H1 (cell line): ENCODE measurements at regions not wholly inside any gene's neighbourhood (a gene's known extent, or its start where the extent isn't known, plus 50 kb on each side); places are given as distances from the start of the nearest gene placed in this dataset.

ENCODE experiments used
- CTCF ChIA-PET: fragments of 300-600 bp; sonication (Branson Sonifier 250); formaldehyde crosslinking; loops from one replicate; lab custom pipeline; 2021; ENCODE audit not compliant: partially characterized antibody; lab: Charles Lee
- POLR2A ChIA-PET: fragments of 300-600 bp; sonication (Branson Sonifier 250); formaldehyde crosslinking; loops from one replicate; lab custom pipeline; 2021; ENCODE audit warnings: inconsistent platforms; ENCODE audit not compliant: partially characterized antibody; lab: Charles Lee
- DNase-seq, 2 experiments: peaks; one replicate each; pipeline versions ENCODE4 v3.0.0 to v3.0.0-alpha.2; 2010 to 2022; ENCODE audit warnings: low spot score in 2 of 2, low read depth in 1 of 2, mixed read lengths in 1 of 2
- FAIRE-seq: peaks from 2 replicates; lab custom pipeline; 2011; peaks lifted over from hg19 to GRCh38; lab: Jason Lieb, UNC
- H2AFZ ChIP-seq: 2 replicates; pipeline ENCODE4 v1.8.1; 2012; ENCODE audit warnings: low read length, inconsistent platforms
- H2AK5ac ChIP-seq: 2 replicates; pipeline ENCODE4 v1.6.1; 2013; ENCODE audit warnings: low read depth, low read length
- H2BK120ac ChIP-seq: replicated peaks from 2 replicates; pipeline ENCODE3; 2013; ENCODE audit warnings: low read depth, low read length, inconsistent platforms
- H2BK12ac ChIP-seq: 2 replicates; pipeline ENCODE4 v1.6.1; 2013; ENCODE audit warnings: low read depth, low read length
- H2BK15ac ChIP-seq: 2 replicates; pipeline ENCODE4 v1.6.1; 2013; ENCODE audit warnings: low read length
- H2BK20ac ChIP-seq: 2 replicates; pipeline ENCODE4 v1.6.1; 2013; ENCODE audit warnings: low read length
- H2BK5ac ChIP-seq: 2 replicates; pipeline ENCODE4 v1.6.1; 2013; ENCODE audit warnings: low read depth, low read length
- H3K14ac ChIP-seq: 2 replicates; pipeline ENCODE4 v1.6.1; 2013; ENCODE audit warnings: inconsistent platforms; ENCODE audit not compliant: insufficient read length
- H3K18ac ChIP-seq: 2 replicates; pipeline ENCODE4 v1.6.1; 2013; ENCODE audit warnings: low read length; ENCODE audit errors: extremely low read depth
- H3K23ac ChIP-seq: 2 replicates; pipeline ENCODE4 v1.6.1; 2013; ENCODE audit warnings: inconsistent platforms; ENCODE audit not compliant: insufficient read length
- H3K23me2 ChIP-seq: 2 replicates; pipeline ENCODE4 v1.6.1; 2013; ENCODE audit warnings: low read depth, low read length
- H3K27ac ChIP-seq: 2 replicates; pipeline ENCODE4 v1.6.1; 2011; ENCODE audit warnings: low read depth, low read length, inconsistent platforms
- H3K27me3 ChIP-seq, 4 experiments: replicated peaks in 1 of 4; 1 replicate in 1 of 4; 2 replicates in 3 of 4; pipeline versions ENCODE4 v1.6.1 to v1.8.1; 2011 to 2013; ENCODE audit warnings: low read length in 3 of 4, mild to moderate bottlenecking in 3 of 4, inconsistent platforms in 2 of 4, mixed read lengths in 2 of 4, moderate library complexity in 1 of 4; ENCODE audit not compliant: control insufficient read depth in 3 of 4, insufficient read depth in 3 of 4; ENCODE audit errors: extremely low read depth in 1 of 4
- H3K36me3 ChIP-seq, 4 experiments: 2 replicates each; pipeline versions ENCODE4 v1.6.1 to v1.8.1; 2011 to 2013; ENCODE audit warnings: mild to moderate bottlenecking in 4 of 4, low read length in 3 of 4, moderate library complexity in 2 of 4, control low read depth in 1 of 4, inconsistent platforms in 1 of 4; ENCODE audit not compliant: insufficient read depth in 4 of 4, control insufficient read depth in 2 of 4
- H3K4ac ChIP-seq: replicated peaks from 2 replicates; pipeline ENCODE3; 2013; ENCODE audit warnings: low read length, low read depth, mixed read lengths, inconsistent platforms; ENCODE audit not compliant: insufficient read length
- H3K4me1 ChIP-seq, 4 experiments: replicated peaks in 1 of 4; 1 replicate in 1 of 4; 2 replicates in 3 of 4; pipeline versions ENCODE4 v1.6.1 to v1.8.1; 2011 to 2013; ENCODE audit warnings: low read length in 3 of 4, inconsistent platforms in 2 of 4, mixed read lengths in 1 of 4; ENCODE audit not compliant: insufficient read depth in 4 of 4, control insufficient read depth in 3 of 4
- H3K4me2 ChIP-seq, 2 experiments: 2 replicates each; pipeline versions ENCODE4 v1.6.1 to v1.8.1; 2011 to 2013; ENCODE audit warnings: low read depth in 2 of 2, low read length in 2 of 2, control low read depth in 1 of 2, inconsistent platforms in 1 of 2, mild to moderate bottlenecking in 1 of 2; ENCODE audit not compliant: insufficient read depth in 1 of 2
- H3K4me3 ChIP-seq, 4 experiments: fragments of 200-600, 300-600 bp in 1 of 4; sonication (generic), shearing (Covaris generic), sonication (Bioruptor Twin) in 1 of 4; 2 replicates each; pipeline versions ENCODE4 v1.5.1 to v1.8.1; 2011 to 2016; ENCODE audit warnings: low read length in 4 of 4, low read depth in 3 of 4, control low read depth in 2 of 4, inconsistent platforms in 2 of 4, mild to moderate bottlenecking in 2 of 4, mixed read lengths in 1 of 4, moderate library complexity in 1 of 4; ENCODE audit not compliant: insufficient read depth in 2 of 4; ENCODE audit errors: extremely low read depth in 1 of 4
- H3K56ac ChIP-seq: replicated peaks from 2 replicates; pipeline ENCODE3; 2013; ENCODE audit warnings: low read depth, mild to moderate bottlenecking, mixed read lengths, low read length, inconsistent platforms; ENCODE audit not compliant: insufficient read length
- H3K79me1 ChIP-seq: 2 replicates; pipeline ENCODE4 v1.6.1; 2013; ENCODE audit warnings: low read depth, low read length, control low read depth
- H3K79me2 ChIP-seq, 2 experiments: 2 replicates each; pipeline versions ENCODE4 v1.6.1 to v1.8.1; 2012 to 2013; ENCODE audit warnings: low read length in 2 of 2, mild to moderate bottlenecking in 2 of 2, inconsistent platforms in 1 of 2; ENCODE audit not compliant: insufficient read depth in 2 of 2, control insufficient read depth in 1 of 2
- H3K9ac ChIP-seq, 4 experiments: replicated peaks in 1 of 4; 1 replicate in 1 of 4; 2 replicates in 3 of 4; pipeline versions ENCODE4 v1.6.1 to v1.8.1; 2011 to 2013; ENCODE audit warnings: low read depth in 3 of 4, low read length in 3 of 4, control low read depth in 2 of 4, mild to moderate bottlenecking in 2 of 4, moderate library complexity in 2 of 4, inconsistent platforms in 1 of 4; ENCODE audit errors: extremely low read depth in 1 of 4
- H3K9me3 ChIP-seq, 2 experiments: 2 replicates each; pipeline versions ENCODE4 v1.6.1 to v1.8.1; 2012 to 2013; ENCODE audit warnings: mild to moderate bottlenecking in 2 of 2, moderate library complexity in 2 of 2, control low read depth in 1 of 2, inconsistent platforms in 1 of 2, low read depth in 1 of 2, low read length in 1 of 2, mixed read lengths in 1 of 2; ENCODE audit not compliant: insufficient read depth in 2 of 2
- H4K20me1 ChIP-seq, 2 experiments: replicated peaks in 1 of 2; 2 replicates each; pipeline versions ENCODE3 to v1.8.1; 2011 to 2013; ENCODE audit warnings: inconsistent platforms in 2 of 2, low read length in 2 of 2, mild to moderate bottlenecking in 1 of 2; ENCODE audit not compliant: insufficient read depth in 2 of 2, control insufficient read depth in 1 of 2
- H4K5ac ChIP-seq: 2 replicates; pipeline ENCODE4 v1.6.1; 2013; ENCODE audit warnings: low read length, low read depth, mixed read lengths, inconsistent platforms; ENCODE audit not compliant: insufficient read length
- H4K8ac ChIP-seq: 2 replicates; pipeline ENCODE4 v1.8.0; 2013; ENCODE audit warnings: mild to moderate bottlenecking, moderate library complexity, low read length, inconsistent platforms; ENCODE audit not compliant: insufficient read depth; ENCODE audit errors: extremely low read depth
- H4K91ac ChIP-seq: replicated peaks from 2 replicates; pipeline ENCODE3; 2013; ENCODE audit warnings: low read length, mixed read lengths, inconsistent platforms; ENCODE audit not compliant: insufficient read length
- ASH2L ChIP-seq: fragments of 200-600, 300-600 bp; sonication (generic); IDR thresholded peaks from one replicate; pipeline ENCODE4 v1.7.1; 2017; ENCODE audit warnings: low read length
- GTF2F1 ChIP-seq: IDR thresholded peaks from 2 replicates; pipeline ENCODE4 v1.6.1; 2012; ENCODE audit warnings: low read depth, low read length, improper control_type of control experiment, borderline replicate concordance
- JUND ChIP-seq: IDR thresholded peaks from 2 replicates; pipeline ENCODE4 v1.6.1; 2011; ENCODE audit warnings: mild to moderate bottlenecking, improper control_type of control experiment, low read length
- POLR2A ChIP-seq, 2 experiments: IDR thresholded peaks; 1 replicate in 1 of 2; 2 replicates in 1 of 2; pipeline ENCODE4 v1.6.1; 2011; ENCODE audit warnings: low read depth in 2 of 2, low read length in 2 of 2, mild to moderate bottlenecking in 2 of 2; ENCODE audit errors: control extremely low read depth in 1 of 2
- RAD21 ChIP-seq, 2 experiments: IDR thresholded peaks in 1 of 2; conservative IDR thresholded peaks in 1 of 2; 2 replicates each; pipeline ENCODE4 v1.6.1; 2011; ENCODE audit warnings: low read depth in 2 of 2, low read length in 2 of 2, improper control_type of control experiment in 1 of 2, inconsistent platforms in 1 of 2, mild to moderate bottlenecking in 1 of 2, moderate library complexity in 1 of 2
- RXRA ChIP-seq: IDR thresholded peaks from 2 replicates; pipeline ENCODE4 v1.6.1; 2011; ENCODE audit warnings: low read depth, mild to moderate bottlenecking, low read length, moderate library complexity; ENCODE audit not compliant: insufficient read depth
- SP1 ChIP-seq: IDR thresholded peaks from 2 replicates; pipeline ENCODE4 v1.6.1; 2011; ENCODE audit warnings: low read depth, low read length
- SUZ12 ChIP-seq: fragments of 200-600 bp; sonication (generic); IDR thresholded peaks from 2 replicates; pipeline ENCODE4 v1.6.1; 2012; ENCODE audit warnings: mild to moderate bottlenecking, inconsistent platforms, low read length, moderate library complexity, mixed read lengths
- TBP ChIP-seq: IDR thresholded peaks from 2 replicates; pipeline ENCODE4 v1.6.1; 2011; ENCODE audit warnings: low read depth, low read length, improper control_type of control experiment
- ZNF274 ChIP-seq: IDR thresholded peaks from 2 replicates; pipeline ENCODE4 v1.7.0; 2012; ENCODE audit warnings: low read length, borderline replicate concordance; ENCODE audit errors: extremely low read depth
- TF ChIP-seq, protein P1 (sequence below): IDR thresholded peaks from 2 replicates; pipeline ENCODE4 v1.6.1; 2012; ENCODE audit warnings: low read length, inconsistent platforms

DNA sequence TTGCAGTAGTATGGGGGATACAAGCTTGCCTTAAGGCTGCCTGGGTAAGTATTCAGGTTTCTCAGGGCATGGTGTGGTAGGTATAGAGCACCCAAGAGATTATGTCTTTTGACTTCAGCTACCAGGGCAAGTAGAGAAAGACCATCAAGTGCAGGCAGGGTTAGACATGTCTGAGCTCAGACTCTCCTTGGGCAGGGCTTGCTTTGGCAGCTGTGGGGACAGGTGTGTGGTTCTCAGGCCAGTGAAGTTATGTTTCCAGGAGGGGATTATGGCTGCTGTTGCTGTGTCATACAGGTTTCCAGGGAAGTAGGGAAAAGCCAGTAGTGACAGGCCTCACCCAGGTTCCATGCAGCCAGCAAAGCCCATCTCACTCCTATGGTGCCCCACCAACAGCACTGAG, 1040.4 kb downstream of the FLRT2 start (continued):
- TF ChIP-seq GTF2F1 (no peak), SUZ12 (no peak)

DNA sequence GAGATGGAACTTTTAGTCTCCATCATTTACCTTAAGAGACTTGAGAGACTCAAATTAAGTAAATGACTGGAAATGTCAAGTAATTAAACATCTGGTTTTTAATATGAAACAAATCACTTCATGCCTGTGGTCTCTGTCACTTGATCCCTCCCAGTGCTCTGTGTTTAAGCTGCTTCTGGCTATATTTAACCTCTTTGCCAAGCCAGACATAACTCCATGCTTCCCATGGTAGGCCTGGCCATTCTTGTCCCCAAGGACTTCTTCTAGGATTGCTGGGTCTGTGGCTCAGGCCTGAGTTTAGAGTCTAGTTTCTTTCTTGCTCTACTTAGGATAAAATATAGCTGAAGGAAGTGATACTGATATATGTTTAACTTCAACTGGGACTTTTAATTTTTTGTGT, 1013.6 kb downstream of the FLRT2 start:
- FAIRE-seq: no peak
- no peak overlapping the region for H2BK5ac ChIP-seq
- TF ChIP-seq GTF2F1 (no peak), TBP (no peak), RXRA (no peak), RAD21 (IDR thresholded peaks at IDR 0.05 in 1 of 2, conservative IDR thresholded peaks at IDR 0.05 in 1 of 2; ENCODE audit: low read depth in 2 of 2, low read length in 2 of 2) (no peak), ZNF274 (no peak), SP1 (no peak), POLR2A (IDR thresholded peaks at IDR 0.05; ENCODE audit: control extremely low read depth in 1 of 2, low read depth in 2 of 2, low read length in 2 of 2) (no peak), ASH2L (no peak), JUND (no peak)
- TF ChIP-seq, protein P1, sequence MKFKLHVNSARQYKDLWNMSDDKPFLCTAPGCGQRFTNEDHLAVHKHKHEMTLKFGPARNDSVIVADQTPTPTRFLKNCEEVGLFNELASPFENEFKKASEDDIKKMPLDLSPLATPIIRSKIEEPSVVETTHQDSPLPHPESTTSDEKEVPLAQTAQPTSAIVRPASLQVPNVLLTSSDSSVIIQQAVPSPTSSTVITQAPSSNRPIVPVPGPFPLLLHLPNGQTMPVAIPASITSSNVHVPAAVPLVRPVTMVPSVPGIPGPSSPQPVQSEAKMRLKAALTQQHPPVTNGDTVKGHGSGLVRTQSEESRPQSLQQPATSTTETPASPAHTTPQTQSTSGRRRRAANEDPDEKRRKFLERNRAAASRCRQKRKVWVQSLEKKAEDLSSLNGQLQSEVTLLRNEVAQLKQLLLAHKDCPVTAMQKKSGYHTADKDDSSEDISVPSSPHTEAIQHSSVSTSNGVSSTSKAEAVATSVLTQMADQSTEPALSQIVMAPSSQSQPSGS: no peak

More for the DNA sequence above, 1013.6 kb downstream of the FLRT2 start:
- Histone ChIP-seq H3K27ac (no peak overlapping the region), H4K91ac (no peak overlapping the region), H3K23me2 (no peaks in the 10 kb centered on the region), H2BK12ac (no peak overlapping the region), H3K27me3 (no peaks in the 10 kb centered on the region), H3K4me1 (no peaks in the 10 kb centered on the region), H4K20me1 (no peaks in the 10 kb centered on the region), H3K4ac (no peak overlapping the region), H3K23ac (no peak overlapping the region), H4K5ac (no peak overlapping the region), H3K9ac (no peak overlapping the region), H4K8ac (no peak overlapping the region), H3K79me1 (no peaks in the 10 kb centered on the region), H3K18ac (no peak overlapping the region), H2BK20ac (no peak overlapping the region), H3K79me2 (no peaks in the 10 kb centered on the region), H3K4me2 (no peak overlapping the region), H3K4me3 (no peak overlapping the region), H2BK15ac (no peak overlapping the region), H3K14ac (no peak overlapping the region), H3K36me3 (no peaks in the 10 kb centered on the region), H3K9me3 (no peaks in the 10 kb centered on the region), H2AK5ac (no peak overlapping the region), H3K56ac (no peak overlapping the region), H2AFZ (no peak overlapping the region), H2BK120ac (no peak overlapping the region)
- no peak for DNase-seq
- ChIA-PET POLR2A (no interaction called here), CTCF (interaction anchor here (1.2 kb wide), 1 partner anchor 102 kb away, joined by 3 read pairs; no protein-coding TSS in a partner anchor)
